HG02610 (cell line): ENCODE measurements at regions not wholly inside any gene's neighbourhood (a gene's known extent, or its start where the extent isn't known, plus 50 kb on each side); places are given as distances from the start of the nearest gene placed in this dataset.

ENCODE experiments used
- ATAC-seq: cut with Tn5 transposase; IDR thresholded peaks from one replicate; pipeline ENCODE4 v1.9.1; 2021; ENCODE audit warnings: mild to moderate bottlenecking, moderate library complexity; ENCODE audit not compliant: unreplicated experiment

DNA sequence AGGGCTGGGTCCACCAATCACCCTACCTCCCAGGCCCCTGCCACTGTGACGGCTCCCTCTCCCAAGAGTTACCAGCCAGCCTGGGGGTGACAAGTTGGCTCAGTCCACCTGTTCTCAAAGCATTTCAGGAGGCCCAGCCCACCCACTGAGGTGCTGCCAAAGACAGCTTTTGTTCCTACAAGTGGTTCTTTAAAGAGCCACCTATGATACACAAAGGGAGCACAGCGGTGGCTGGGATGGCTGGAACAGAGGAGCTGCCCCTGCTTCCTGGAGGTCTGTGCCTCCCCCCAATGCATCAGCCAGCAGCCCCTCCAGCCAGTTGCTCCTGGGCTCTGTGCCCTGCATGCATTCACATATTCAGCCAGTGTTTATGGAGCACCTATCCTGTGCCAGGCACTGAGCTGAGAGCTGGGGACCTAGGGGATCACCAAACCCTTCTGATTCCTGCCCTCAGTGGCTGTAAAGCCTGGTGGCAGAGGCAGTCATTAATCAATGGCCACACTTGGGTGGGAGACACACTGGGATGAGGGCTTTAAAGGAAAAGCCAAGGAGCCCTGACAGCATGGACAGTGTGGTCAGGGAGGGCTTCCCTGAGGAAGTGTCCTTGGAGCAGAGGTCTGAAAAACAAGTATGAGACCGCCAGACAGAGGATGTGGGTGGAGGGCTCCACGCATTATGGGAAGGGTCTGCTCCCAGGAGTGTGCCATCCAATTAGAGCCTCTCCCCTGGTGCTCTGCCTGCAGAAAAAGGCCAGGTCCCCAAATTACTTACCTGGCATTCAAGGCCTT lies 107.1 kb upstream of the LINGO1 start:
- no peak for ATAC-seq

DNA sequence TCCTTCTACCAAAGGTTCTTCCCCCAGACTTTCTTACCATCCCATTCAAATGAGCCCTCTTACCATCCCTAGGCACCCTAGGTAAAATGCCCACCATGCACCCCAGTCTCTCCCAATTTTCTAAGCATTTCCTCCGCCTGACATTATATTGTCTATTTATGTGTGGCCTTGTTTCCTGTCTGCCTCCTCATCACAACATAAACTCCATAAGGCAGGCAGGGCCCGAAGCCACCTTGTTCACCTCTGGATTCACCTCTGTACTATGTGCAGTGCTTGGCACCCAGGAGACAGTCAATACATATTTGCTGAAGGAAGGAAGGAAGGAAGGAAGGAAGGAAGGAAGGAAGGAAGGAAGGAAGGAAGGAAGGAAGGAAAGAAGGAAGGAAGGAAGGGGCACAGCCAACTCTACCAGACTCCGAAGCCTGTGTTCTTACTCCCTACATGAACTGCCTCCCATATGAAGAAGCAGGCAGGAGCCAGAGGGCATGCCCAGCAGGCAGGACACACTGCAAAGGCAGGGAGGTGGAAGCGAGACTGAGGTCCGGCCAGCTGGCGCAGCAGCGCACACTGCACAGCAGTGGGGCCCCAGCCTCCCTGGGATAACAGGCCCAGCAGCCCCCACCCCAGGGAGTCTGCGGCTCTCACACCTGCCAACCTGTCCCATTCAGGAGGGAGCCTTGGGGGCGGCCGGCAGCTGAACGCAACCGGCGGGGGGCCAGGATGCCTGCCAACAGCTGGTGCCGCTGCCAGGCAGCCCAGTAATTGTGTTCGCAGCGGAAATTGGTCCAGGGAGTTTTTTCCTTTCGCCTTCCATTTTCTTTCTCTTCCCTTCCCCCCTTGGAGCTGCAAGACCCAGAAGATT lies 106.0 kb upstream of the LINGO1 start:
- no peak for ATAC-seq

DNA sequence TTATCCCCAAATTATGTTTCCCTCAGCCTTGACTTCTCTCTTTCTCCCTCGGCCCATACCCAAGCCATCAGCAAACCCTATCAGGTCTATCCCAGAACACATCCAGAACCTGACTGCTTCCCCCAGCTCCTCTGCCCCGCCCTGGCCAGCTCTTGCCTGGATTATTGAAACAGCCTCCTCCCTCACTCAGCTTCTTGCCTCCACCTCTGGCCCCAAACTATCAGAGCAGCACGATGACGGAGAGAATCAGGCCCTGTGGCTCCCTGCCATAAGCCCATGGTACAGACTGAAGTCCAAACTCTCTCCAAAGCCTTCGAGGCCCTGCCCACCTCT lies 105.3 kb upstream of the LINGO1 start:
- no peak for ATAC-seq

DNA sequence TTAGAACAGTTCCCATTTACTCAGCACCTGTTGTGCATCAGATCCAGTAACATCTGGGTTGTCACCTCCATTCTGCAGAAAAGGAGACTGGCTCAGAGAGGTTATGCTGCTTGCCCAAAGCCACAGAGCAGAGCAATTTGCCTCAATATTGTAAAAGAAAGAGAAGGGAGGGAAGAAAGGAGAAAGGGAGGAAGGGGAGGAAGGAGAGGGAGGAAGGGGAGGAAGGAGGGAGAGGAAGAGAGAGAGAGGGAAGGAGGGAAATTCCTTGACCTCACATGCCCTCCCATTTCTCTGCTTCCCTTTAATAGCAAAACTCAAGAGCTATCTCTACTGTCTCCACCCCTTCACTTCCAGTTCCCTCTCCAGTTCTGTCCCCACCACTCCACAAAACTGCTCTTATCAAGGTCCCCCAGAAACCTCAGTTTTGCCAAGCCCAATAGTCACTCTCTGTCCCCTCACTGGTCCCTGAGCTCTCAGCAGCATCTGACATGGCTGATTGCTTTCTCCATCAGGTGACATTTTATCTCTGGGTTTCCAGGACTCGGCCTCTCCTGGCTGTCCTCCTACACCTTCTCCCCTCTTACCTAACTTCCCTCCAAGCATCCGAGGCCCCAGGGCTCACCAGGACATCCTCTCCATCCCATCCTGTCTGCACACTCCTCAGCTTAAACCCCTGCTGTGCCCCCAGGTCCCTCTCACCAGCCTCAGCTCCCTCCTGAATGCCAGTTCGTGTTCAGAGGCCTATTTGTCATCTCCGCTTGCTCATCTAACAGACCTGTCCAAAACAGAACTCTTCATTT lies 104.7 kb upstream of the LINGO1 start:
- ATAC-seq = no peak

DNA sequence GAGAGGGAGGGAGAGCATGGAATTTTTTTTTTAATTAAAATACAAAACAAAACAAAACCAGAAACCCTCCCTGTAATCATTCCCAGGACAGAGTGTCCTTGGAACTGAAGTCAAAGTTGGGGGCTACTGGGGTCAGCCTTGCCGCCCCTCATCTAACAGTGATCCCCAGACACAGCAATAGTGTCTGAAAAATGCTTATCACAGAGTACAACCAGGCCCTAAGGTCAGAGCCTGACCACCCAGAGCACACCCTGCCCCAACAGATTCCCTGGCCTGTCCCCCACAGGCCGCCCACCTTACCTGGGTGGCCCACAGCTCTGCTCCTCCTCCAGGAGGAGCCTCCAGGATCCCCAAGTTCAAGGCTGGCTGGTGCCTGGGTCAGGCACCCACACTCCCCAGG lies 101.6 kb upstream of the LINGO1 start:
- no peak for ATAC-seq

DNA sequence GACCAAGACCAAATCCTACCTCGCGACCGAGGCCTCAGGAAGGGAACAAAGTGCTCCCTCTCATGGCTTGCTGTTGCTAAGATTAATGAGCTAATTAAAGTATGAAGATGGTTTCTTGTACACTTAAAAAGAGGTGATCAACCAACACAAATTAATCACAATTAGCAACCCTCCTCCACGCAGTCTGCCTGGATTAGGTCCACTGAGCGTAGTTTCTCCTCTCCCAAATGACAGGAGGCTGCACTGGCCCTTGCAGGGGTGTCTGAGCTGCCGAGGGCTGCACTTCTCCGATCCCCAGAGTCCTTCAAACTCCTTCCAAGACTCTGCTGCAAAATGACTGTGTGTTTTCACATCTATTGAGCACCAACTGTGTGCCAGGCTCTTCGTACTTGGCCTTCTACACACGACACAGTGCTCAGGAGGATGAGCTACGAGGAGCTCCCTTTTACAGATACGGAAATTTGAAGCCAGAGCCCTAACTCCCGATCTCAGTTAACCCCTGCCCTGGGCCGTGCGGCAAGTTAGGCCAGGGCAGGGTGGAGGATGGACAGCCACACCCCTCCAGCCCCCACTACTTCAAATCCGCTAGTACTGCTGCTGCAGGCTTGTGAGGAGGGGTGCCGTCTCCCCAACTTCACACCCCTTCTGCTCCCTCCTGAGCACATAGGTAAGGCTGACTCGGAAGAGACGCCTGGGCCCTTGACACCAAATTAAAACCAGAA lies 101.0 kb upstream of the LINGO1 start:
- no peak for ATAC-seq

DNA sequence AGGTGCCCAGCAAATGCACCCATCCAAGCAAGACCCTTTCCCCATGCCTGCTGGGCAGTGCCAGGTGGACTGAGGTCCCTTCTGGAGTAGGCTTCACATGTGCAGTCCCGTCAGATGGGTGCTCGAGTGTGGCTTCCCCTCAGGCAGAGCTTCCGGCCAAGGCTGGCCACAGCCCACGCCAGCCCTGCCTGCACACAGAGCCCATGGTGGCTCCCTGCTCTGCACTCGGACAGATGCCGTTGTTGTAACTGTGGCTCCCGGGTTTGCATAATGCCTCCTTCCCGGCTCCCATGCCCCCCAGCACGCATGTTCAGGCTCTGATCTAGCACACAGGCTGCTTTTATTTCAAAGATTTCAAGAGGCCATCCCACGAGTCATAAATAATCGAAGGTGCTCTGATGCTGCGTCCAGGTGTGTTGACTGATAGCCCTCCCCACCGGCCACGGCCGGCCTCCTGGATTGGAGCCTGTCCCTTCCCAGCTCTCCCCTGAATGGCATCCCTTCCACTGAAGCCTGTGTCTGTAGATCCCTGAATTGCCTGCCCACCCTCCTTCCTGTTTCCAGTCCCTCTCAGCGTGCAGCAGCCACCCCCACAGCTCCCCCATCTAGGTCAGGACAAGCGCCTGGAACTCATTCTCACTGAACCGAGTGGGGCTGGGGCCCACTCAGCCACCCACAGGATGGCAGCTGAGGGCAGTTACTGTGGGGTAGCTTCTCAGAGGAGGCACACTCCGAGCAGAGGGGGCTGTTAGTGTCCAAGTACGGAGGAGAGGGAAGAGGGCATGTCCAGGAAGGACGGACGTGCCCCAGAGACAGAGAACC lies 100.0 kb upstream of the LINGO1 start:
- no peak for ATAC-seq

DNA sequence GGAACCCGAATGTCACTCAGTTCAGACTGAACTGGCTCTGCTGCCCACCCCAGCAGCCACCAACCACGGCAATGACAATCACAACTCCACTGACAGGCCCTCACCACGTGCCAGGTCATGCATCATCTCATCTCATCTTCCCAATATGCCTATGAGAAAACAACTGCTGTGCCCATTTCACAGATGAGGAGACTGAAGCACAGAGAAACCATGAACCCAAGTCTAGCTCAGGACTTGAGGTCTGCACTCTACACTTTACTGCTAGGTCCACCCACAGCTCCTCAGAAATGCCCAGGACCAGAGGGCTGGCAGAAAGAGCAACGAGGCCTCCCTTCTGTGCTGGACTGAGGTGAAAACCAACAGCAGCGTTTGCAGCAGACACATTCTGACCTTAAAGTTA lies 99.2 kb upstream of the LINGO1 start:
- ATAC-seq = no peak

DNA sequence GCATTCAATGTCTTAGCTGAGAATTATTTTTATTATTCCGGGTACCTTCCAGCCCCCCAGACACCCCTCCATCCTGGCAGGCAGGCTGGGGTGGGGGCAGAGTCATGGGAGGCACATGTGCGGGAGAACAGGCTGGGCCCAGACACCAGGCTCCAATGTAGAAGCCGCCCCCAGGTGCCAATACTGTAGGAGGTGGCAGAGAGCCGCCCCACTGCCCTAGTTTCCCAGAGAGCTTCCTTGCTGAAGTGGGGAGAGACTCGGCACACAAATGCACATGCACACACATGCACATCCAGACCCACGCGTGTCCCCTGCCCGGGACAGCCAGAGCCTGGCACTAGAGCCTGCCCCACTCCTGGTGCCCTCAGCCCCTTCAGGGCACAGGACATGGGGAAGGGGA lies 98.4 kb upstream of the LINGO1 start:
- ATAC-seq = no peak

DNA sequence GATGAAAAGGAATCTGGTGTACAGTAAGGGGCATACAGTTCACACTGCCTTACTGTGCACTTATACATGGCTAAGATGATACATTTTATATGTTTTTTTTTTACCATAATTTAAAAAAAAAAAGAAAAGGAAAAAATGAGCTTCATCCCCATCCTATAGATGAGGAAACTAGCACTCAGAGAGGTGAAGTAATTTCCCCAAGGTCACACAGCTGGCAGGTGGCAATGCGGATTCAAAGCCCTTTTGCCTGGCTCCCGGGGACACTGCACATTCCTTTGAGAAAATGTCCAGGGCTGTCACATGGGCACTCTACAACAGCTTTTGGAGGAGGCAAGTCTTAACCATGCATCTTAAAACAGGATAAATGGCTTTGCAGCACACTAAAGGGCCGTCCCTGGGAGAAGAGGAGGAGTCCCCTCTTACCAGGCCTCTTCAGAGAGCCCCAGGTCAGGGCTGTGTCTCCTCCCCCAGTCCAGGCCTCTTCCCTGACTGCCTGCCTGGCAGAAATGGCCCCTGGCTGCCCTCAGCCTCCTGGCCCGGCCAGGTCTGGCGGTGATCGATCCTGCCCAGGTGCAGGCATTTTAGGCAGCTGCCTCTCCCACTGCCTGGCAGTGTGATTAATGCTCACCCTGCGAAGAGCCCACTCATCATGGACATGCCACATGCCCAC lies 95.1 kb upstream of the LINGO1 start:
- no peak for ATAC-seq

DNA sequence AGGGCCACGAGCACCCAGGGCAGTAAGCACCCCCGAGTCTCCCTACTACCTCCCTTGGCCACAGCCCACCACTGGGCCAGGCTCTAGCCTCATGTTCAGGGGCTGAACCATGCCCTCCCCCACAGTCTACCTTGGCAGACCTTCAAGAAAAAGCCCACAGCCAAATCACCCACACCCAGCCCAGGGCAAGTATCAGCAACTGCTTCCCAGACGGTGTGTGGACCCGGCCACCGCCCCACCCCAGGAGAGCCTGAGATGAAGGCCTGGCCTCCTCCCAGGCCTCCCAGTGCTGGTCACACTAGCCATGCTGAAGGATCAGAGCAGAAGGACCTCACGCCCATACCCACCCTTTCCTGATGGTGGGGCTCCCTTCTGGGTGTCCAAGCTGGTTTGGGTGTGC lies 92.0 kb upstream of the LINGO1 start:
- no peak for ATAC-seq

DNA sequence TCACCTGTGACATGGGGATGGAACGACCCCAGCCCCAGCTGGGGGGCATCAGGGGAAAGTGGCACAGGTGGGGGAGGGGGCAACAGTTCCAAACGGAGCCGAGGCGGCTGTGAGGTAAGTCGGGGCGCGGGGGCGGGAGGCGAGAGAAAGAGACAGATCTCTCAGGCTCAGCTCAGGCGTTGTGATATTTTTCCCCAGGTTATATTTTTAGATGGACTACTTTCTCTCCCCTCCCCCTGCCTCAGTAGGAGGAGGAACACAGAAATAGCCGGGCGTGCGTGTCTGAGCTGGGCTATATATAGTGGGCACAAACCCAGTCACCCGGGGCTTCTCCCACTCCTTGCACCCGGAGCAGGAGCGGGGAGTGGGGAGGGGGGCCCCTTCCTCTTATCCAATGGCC lies 91.0 kb upstream of the LINGO1 start:
- no peak for ATAC-seq

DNA sequence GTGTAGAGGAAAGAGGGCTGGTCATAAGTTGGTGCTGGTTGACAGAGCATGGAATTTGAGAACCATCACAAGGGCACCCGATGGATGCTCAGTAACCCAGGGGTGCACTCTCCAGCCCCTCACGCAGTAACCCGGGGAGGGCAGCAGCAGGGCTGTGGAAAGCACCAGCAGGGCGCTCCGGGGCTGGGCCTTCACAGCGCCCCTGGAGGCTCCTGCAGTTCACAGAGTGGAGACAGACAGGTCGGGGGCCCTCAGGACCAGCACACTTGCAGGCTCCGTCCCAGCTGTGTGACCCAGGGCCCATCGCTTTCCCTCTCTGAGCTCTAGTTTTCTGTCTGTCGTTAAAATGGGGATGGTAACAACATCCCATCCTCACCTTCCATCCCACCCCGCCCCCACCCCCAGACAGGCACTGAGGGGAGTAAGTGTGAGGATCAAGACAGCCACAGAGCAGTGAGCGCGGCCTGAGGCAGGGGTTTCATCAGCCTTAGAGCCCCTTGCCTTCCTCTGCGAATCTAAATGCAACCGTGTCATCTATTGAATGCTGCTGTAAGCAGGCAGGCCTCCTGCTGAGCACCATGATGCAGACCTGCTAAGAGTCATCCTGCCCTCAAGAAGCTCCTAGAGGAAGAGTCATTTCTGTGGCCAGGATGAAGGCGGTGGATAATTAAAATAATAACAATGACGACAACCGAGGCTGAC lies 90.2 kb upstream of the LINGO1 start:
- no peak for ATAC-seq

DNA sequence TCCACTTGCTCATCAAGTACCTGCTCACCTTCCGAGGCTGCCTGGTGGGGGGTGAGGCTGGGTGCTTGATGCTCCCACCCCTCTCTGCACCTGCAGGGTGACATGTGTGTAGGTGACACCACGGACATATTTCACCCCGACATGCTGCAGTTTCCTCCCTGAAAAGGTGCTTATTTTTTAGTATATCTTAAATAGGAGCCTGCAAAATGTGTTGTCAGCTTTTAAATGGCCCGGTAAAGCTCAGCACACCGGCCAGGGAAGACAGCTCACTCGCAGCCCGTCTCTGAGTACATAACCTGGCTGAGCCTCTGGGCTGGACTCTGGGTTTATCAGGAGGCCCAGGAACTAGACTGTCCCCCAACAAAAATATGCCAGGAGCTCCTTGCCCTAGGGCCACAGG lies 89.3 kb upstream of the LINGO1 start:
- ATAC-seq = no peak

DNA sequence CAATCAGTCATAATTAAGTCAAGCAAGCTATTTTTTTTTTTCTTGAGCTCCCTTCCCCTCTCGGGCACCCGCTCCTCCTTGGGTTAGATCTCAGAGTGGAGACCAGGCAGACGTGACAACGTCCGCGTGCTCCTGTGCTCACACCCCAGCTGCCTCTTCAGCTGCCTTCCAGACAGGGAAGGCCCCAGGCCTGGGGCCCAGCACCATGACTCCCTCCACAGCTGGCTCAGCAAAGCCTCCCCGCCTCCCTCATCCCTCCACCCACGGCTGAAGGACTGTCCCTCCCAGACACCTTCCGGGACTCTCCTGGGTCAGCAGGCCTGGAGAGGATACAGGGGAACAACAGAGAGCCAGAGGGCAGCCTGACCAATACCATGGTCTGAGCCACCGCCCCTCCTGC lies 87.9 kb upstream of the LINGO1 start:
- ATAC-seq = no peak

DNA sequence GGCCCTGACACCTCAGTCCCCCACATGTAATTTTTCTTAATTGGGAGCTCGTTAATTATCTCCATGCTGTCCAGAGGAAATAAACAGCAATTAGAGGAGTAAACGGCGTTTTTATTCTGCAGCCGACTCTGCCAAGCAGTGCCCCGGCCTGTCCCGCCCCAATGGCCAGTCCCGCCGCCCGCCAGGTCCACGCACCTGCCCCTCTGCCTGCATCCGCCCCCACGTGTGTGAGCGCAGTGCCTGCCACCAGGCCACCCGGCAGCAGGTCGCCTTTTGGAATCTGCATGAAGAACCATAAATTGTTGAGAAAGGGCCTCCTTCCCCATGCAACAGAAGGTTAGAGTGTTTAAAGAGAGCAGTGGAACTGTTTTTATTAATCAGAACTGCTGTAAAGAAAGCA lies 87.5 kb upstream of the LINGO1 start:
- no peak for ATAC-seq

DNA sequence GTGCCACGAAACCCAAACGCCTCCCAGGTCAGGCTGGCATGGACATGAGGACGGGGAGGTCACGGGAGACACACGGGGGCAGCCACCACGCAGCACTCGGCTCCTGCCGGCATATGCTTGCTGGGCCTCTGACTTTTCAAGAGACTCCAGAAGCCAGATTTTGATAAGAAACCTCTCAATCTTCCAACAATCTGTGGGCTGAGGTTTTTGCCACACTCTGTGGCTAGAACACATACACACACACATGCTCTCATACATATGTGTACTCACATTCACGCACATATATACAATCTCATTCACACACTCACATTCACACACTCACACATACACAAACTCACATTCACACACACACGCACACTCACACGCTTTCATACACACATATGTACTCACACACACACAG lies 86.7 kb upstream of the LINGO1 start:
- ATAC-seq = no peak

DNA sequence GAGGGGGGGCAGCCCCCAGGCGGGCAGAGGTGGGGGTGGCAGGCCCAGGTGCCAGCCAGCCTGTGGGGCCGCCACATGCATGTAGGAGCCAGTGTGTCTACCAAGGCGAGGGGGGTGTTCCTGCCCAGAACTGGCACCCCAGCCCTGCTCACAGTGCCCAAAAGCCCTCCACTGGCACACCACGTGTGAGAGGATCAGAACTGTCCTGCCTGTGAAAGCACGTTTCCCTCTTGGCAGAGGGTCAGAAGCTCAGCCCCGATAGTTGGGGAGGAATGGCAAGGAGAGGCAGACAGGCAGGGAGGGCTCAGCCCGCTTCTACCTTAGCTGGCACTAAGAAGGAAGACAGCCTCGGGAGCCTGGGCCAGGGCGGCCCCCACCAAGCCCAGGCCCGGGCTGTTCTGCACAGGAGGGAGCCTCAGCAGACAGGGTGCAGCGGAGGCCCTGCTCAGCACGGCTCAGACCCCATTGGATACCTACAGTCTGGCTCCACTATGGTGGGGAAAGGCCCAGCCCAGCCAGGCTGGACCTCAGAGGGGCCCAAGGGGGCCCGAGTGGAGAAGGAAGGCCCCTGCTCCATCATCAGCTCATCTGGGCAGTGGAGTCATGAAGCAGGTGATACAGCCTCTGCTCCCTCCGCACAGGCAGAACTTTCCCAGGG lies 84.8 kb upstream of the LINGO1 start:
- ATAC-seq = no peak
